ENCODE measurements at regions not wholly inside any gene's neighbourhood (a gene's known extent, or its start where the extent isn't known, plus 50 kb on each side); places are given as distances from the start of the nearest gene placed in this dataset.

- DNase-seq (ENCODE audit: low read depth, low spot score) = no peak
- no peaks in the 10 kb centered on the region for H3K36me3 ChIP-seq (ENCODE audit: control insufficient read depth in 2 of 2, insufficient read depth in 2 of 2, low read length in 1 of 2)
- H3K4me2 ChIP-seq (ENCODE audit: control insufficient read depth, insufficient read depth) = no peak overlapping the region
- no TSS peak for BruUV-seq (replicated peaks)
- no peaks in the 10 kb centered on the region for H3K27me3 ChIP-seq (replicated peaks in 1 of 2; ENCODE audit: control insufficient read depth in 2 of 2, insufficient read depth in 2 of 2, low read length in 1 of 2)
- POLR2A ChIA-PET = no interaction called here
- H3K79me2 ChIP-seq (ENCODE audit: control insufficient read depth, insufficient read depth, low read length) = no peaks in the 10 kb centered on the region
- in situ Hi-C loops (cut with MboI) (no loop called here), intact Hi-C loops (cut with micrococcal nuclease; ENCODE audit: unreplicated experiment) (no loop called here)
- no peak overlapping the region for H2AFZ ChIP-seq (ENCODE audit: control insufficient read depth, low read depth, low read length)
- no peaks in the 10 kb centered on the region for H3K4me1 ChIP-seq (ENCODE audit: control insufficient read depth, insufficient read depth, low read length)
- TF ChIP-seq TCF3 (IDR thresholded peaks at IDR 0.05; ENCODE audit: borderline replicate concordance, insufficient read depth, low read depth, low read length) (no peak), DPF2 (IDR thresholded peaks at IDR 0.05) (no peak), E4F1 (IDR thresholded peaks at IDR 0.05; ENCODE audit: borderline replicate concordance, partially characterized antibody) (no peak), RCOR1 (conservative IDR thresholded peaks at IDR 0.05; ENCODE audit: low read depth, low read length) (no peak), ELK1 (IDR thresholded peaks at IDR 0.05; ENCODE audit: low read depth, low read length) (no peak), CUX1 (IDR thresholded peaks at IDR 0.05; ENCODE audit: insufficient replicate concordance, low read depth, low read length) (no peak), YBX1 (IDR thresholded peaks at IDR 0.05) (no peak), SIN3A (IDR thresholded peaks at IDR 0.05; ENCODE audit: low read depth, low read length) (no peak), BMI1 (IDR thresholded peaks at IDR 0.05; ENCODE audit: borderline replicate concordance) (no peak)
- SMC1A ChIA-PET (ENCODE audit: uncharacterized antibody, unreplicated experiment) = no interaction called here
- H3K4me3 ChIP-seq = no peak overlapping the region
- no peak for FAIRE-seq
- H4K20me1 ChIP-seq (ENCODE audit: control insufficient read depth, insufficient read depth) = no peaks in the 10 kb centered on the region
- RAD21 ChIA-PET (ENCODE audit: unreplicated experiment) = no interaction called here
- no peak overlapping the region for H3K27ac ChIP-seq (ENCODE audit: control insufficient read depth, insufficient read depth)
- no peak overlapping the region for H3K9ac ChIP-seq (ENCODE audit: control insufficient read depth, insufficient read depth, low read length)
- CTCF ChIA-PET = no interaction called here
- ATAC-seq = no peak
- WGBS (ENCODE audit: insufficient coverage, insufficient replicate concordance, low lambda C conversion rate, missing lambda C conversion rate) = 0% methylated on average over 1 of the region's 1 CpG
- H3K9me3 ChIP-seq (replicated peaks; ENCODE audit: control insufficient read depth, insufficient read depth, low read length) = no peaks in the 10 kb centered on the region
Measured at GRCh38 chr4:178056996-178057395, 614.8 kb upstream of the AGA start.

Data from GM12878 (cell line).